IMR-90 (cell line): ENCODE measurements at regions not wholly inside any gene's neighbourhood (a gene's known extent, or its start where the extent isn't known, plus 50 kb on each side); places are given as distances from the start of the nearest gene placed in this dataset.

Experiments
- ATAC-seq: fragments of 200-7000 bp; cut with Tn5 transposase; 2 replicates; pipeline ENCODE4 v1.9.1; 2020; ENCODE audit warnings: low read depth, mild to moderate bottlenecking, moderate library complexity
- BruUV-seq: library from RNA; stranded (reverse); fragments of 400-500 nt; replicated peaks from 2 replicates; lab custom pipeline; 2021; lab: Mats Ljungman, UMichigan
- CTCF ChIA-PET: fragments of 300-600 bp; formaldehyde crosslinking; extraction: SDS; loops from one replicate; lab custom pipeline; 2021; ENCODE audit warnings: antibody characterized with exemption; lab: Yijun Ruan, JAX
- POLR2A ChIA-PET: fragments of 300-600 bp; sonication (Branson Sonifier 250); formaldehyde crosslinking; loops from one replicate; lab custom pipeline; 2022; ENCODE audit warnings: antibody characterized with exemption; ENCODE audit not compliant: unreplicated experiment; lab: Charles Lee
- DNase-seq: peaks from one replicate; pipeline ENCODE4 v3.0.0; 2013
- H2AFZ ChIP-seq: replicated peaks from 2 replicates; pipeline ENCODE3; 2013; ENCODE audit warnings: low read length, mild to moderate bottlenecking; ENCODE audit not compliant: poor library complexity
- H2AK5ac ChIP-seq: 2 replicates; pipeline ENCODE4 v1.6.1; 2013; ENCODE audit warnings: low read depth, low read length, inconsistent platforms
- H2AK9ac ChIP-seq: replicated peaks from 2 replicates; pipeline ENCODE3; 2013; ENCODE audit warnings: mild to moderate bottlenecking, low read depth, low read length, moderate library complexity; ENCODE audit not compliant: poor library complexity
- H2BK120ac ChIP-seq: 2 replicates; pipeline ENCODE4 v1.6.1; 2013; ENCODE audit warnings: low read depth, low read length, inconsistent platforms
- H2BK15ac ChIP-seq: 3 replicates; pipeline ENCODE4 v1.6.1; 2013; ENCODE audit warnings: low read depth, low read length, inconsistent platforms
- H2BK20ac ChIP-seq: 2 replicates; pipeline ENCODE4 v1.6.1; 2013; ENCODE audit warnings: low read depth, mild to moderate bottlenecking, inconsistent platforms, low read length, moderate library complexity
- H2BK5ac ChIP-seq: 2 replicates; pipeline ENCODE4 v1.6.1; 2013; ENCODE audit warnings: mild to moderate bottlenecking, low read depth, low read length, inconsistent platforms; ENCODE audit not compliant: poor library complexity, severe bottlenecking
- H3K14ac ChIP-seq: replicated peaks from 2 replicates; pipeline ENCODE4 v1.6.1; 2013; ENCODE audit warnings: low read depth, low read length, inconsistent platforms
- H3K18ac ChIP-seq: 2 replicates; pipeline ENCODE4 v1.6.1; 2013; ENCODE audit warnings: low read depth, low read length, control low read depth
- H3K23ac ChIP-seq: 2 replicates; pipeline ENCODE4 v1.6.1; 2013; ENCODE audit warnings: low read depth, low read length, inconsistent platforms
- H3K27ac ChIP-seq: 2 replicates; pipeline ENCODE4 v1.5.1; 2013; ENCODE audit warnings: mild to moderate bottlenecking, control low read depth, low read length; ENCODE audit not compliant: insufficient read depth
- H3K27me3 ChIP-seq: 2 replicates; pipeline ENCODE4 v1.6.1; 2013; ENCODE audit warnings: low read length; ENCODE audit not compliant: control insufficient read depth, insufficient read depth
- H3K36me3 ChIP-seq: 2 replicates; pipeline ENCODE4 v1.6.1; 2013; ENCODE audit warnings: low read length, mixed read lengths; ENCODE audit not compliant: control insufficient read depth, insufficient read depth
- H3K4ac ChIP-seq: 2 replicates; pipeline ENCODE4 v1.6.1; 2013; ENCODE audit warnings: low read depth, low read length, inconsistent platforms
- H3K4me1 ChIP-seq: 2 replicates; pipeline ENCODE4 v1.6.1; 2013; ENCODE audit warnings: low read length, mixed read lengths; ENCODE audit not compliant: control insufficient read depth, insufficient read depth
- H3K4me2 ChIP-seq: 2 replicates; pipeline ENCODE4 v1.6.1; 2013; ENCODE audit warnings: low read depth, mild to moderate bottlenecking, control low read depth, low read length, moderate library complexity
- H3K4me3 ChIP-seq: 2 replicates; pipeline ENCODE4 v1.5.1; 2013; ENCODE audit warnings: low read depth, mild to moderate bottlenecking, control low read depth, low read length, moderate library complexity; ENCODE audit not compliant: insufficient read depth
- H3K56ac ChIP-seq: 2 replicates; pipeline ENCODE4 v1.6.1; 2013; ENCODE audit warnings: low read length, inconsistent platforms; ENCODE audit not compliant: insufficient read depth; ENCODE audit errors: extremely low read depth
- H3K79me1 ChIP-seq, 2 experiments: 2 replicates each; pipeline ENCODE4 v1.6.1; 2013; ENCODE audit warnings: low read length in 2 of 2, inconsistent platforms in 1 of 2, low read depth in 1 of 2
- H3K9ac ChIP-seq: 2 replicates; pipeline ENCODE4 v1.6.1; 2013; ENCODE audit warnings: low read depth, low read length, control low read depth
- H3K9me1 ChIP-seq: 2 replicates; pipeline ENCODE4 v1.6.1; 2013; ENCODE audit warnings: low read length, inconsistent platforms; ENCODE audit not compliant: insufficient read depth
- H3K9me3 ChIP-seq: 2 replicates; pipeline ENCODE4 v1.6.1; 2013; ENCODE audit warnings: low read length; ENCODE audit not compliant: control insufficient read depth, insufficient read depth
- H4K20me1 ChIP-seq: 2 replicates; pipeline ENCODE4 v1.6.1; 2013; ENCODE audit warnings: low read length, inconsistent platforms; ENCODE audit not compliant: insufficient read depth
- H4K5ac ChIP-seq: 2 replicates; pipeline ENCODE4 v1.6.1; 2013; ENCODE audit warnings: mild to moderate bottlenecking, low read depth, low read length, control low read depth
- H4K8ac ChIP-seq, 2 experiments: 2 replicates each; pipeline ENCODE4 v1.6.1; 2013; ENCODE audit warnings: low read depth in 2 of 2, low read length in 2 of 2, control low read depth in 1 of 2, inconsistent platforms in 1 of 2
- H4K91ac ChIP-seq: 2 replicates; pipeline ENCODE4 v1.6.1; 2013; ENCODE audit warnings: low read depth, low read length, inconsistent platforms; ENCODE audit not compliant: insufficient read depth
- CHD1 ChIP-seq: IDR thresholded peaks from 2 replicates; pipeline ENCODE4 v1.6.1; 2012; ENCODE audit warnings: low read depth, low read length, improper control_type of control experiment
- WGBS, 2 experiments: methylation state at CpG; one replicate each; pipeline versions ENCODE4 v1.1.5 to v1.1.7; 2013; ENCODE audit warnings: missing lambda C conversion rate in 2 of 2; ENCODE audit not compliant: insufficient read length in 1 of 2; ENCODE audit errors: extremely low coverage in 2 of 2; 5-methylcytosine and 5-hydroxymethylcytosine counted together
- dilution Hi-C: fragments of 300-500 bp; cut with HindIII; formaldehyde crosslinking; loops from one replicate; pipeline ENCODE4 v1.14.3; 2018; ENCODE audit warnings: low sequenced_read_pairs; ENCODE audit not compliant: unreplicated experiment
- in situ Hi-C: fragments of 300-500 bp; cut with MboI; formaldehyde crosslinking; loops from 3 replicates; pipeline ENCODE4 v1.14.3; 2019; ENCODE audit warnings: low sequenced_read_pairs, inconsistent platforms, mixed read lengths
- intact Hi-C: fragments of 100-400 bp; cut with micrococcal nuclease; formaldehyde crosslinking; loops from 2 replicates; pipeline ENCODE4 v1.10.0; 2022

GRCh38 chr12:108424026-108424425 is 84.9 kb upstream of the CMKLR1 start:
- Histone ChIP-seq H3K56ac (no peak overlapping the region), H4K5ac (no peak overlapping the region), H3K14ac (no peak overlapping the region), H3K9ac (no peak overlapping the region), H3K9me3 (no peaks in the 10 kb centered on the region), H3K27me3 (no peaks in the 10 kb centered on the region), H3K4me2 (no peak overlapping the region), H3K4ac (no peak overlapping the region), H4K20me1 (no peaks in the 10 kb centered on the region), H2BK15ac (no peak overlapping the region), H3K23ac (no peak overlapping the region), H3K18ac (no peak overlapping the region), H3K27ac (no peak overlapping the region), H2BK120ac (no peak overlapping the region), H3K36me3 (no peaks in the 10 kb centered on the region), H2BK20ac (no peak overlapping the region), H3K4me1 (no peaks in the 10 kb centered on the region), H4K91ac (no peak overlapping the region), H4K8ac (no peak overlapping the region), H2BK5ac (no peak overlapping the region), H3K9me1 (no peaks in the 10 kb centered on the region), H2AFZ (no peak overlapping the region), H3K79me1 (no peaks in the 10 kb centered on the region), H2AK5ac (no peak overlapping the region), H3K4me3 (no peak overlapping the region), H2AK9ac (no peak overlapping the region)
- 40% methylated on average over 1 of the region's 4 CpGs; no CpG with 5 or more reads in 1 of the 2 experiments for WGBS, 2 experiments
- TF ChIP-seq CHD1, result no peak
- BruUV-seq, result no TSS peak
- dilution Hi-C loops, result no loop called here
- ChIA-PET POLR2A (no interaction called here), CTCF (interaction anchor here (0.6 kb wide), 1 partner anchor 598 kb away, joined by 3 read pairs; no protein-coding TSS in a partner anchor)
- DNase-seq, result no peak
- intact Hi-C loops, result no loop called here
- in situ Hi-C loops, result no loop called here
- ATAC-seq, result no peak
